Epithelial cell of proximal tubule (primary cell): ENCODE measurements at regions not wholly inside any gene's neighbourhood (a gene's known extent, or its start where the extent isn't known, plus 50 kb on each side); places are given as distances from the start of the nearest gene placed in this dataset.

Experiments
- DNase-seq: peaks from one replicate; pipeline ENCODE4 v3.0.0-alpha.2; 2011; ENCODE audit warnings: low read depth
- H3K4me3 ChIP-seq: 2 replicates; pipeline ENCODE4 v1.5.1; 2011; ENCODE audit warnings: low read depth, mild to moderate bottlenecking, low read length
- CTCF ChIP-seq: conservative IDR thresholded peaks from 2 replicates; pipeline ENCODE4 v1.5.1; 2012; ENCODE audit warnings: low read depth, mild to moderate bottlenecking, low read length

DNA sequence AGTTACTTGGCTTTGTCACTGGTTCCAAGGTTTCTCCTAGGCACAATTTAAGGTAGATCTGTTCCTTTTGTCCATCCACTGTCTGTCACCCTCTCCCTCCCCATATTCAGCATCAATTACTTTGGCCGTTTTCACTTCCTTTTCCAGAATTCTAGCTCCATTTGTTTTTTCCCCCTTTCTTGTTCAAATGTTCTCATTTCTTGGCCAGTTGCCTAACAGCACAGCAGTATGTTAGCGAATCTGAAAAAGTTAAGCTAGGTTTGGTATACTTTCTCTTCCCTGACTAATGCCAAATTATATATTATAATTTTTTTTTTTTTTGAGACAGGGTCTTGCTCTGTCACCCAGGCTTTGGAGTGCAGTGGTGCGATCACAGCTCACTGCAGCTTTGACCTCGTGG, 409.1 kb upstream of the TEX13C start:
- no peak for DNase-seq
- TF ChIP-seq CTCF, result no peak
- H3K4me3 ChIP-seq, result no peak overlapping the region

DNA sequence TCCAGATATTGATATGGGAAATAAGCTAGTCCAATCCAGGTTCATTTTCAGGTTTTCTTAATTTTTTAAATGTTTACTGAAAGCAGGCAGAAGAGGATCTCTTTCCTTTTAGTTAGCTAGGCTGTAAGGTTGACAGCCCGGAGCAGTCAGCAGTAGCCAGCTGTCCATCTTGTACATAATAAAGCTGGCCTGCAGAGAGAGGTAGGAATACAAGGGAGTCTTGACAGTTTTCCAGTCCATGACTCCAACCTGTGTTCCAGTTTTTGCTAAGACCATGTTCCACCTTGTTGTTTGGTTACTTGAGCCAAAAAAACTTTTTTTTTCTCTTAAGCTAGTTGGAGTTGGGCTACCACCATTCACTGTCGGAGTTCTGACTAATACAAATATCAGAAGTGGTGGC, 402.7 kb upstream of the TEX13C start:
- H3K4me3 ChIP-seq, result no peak overlapping the region
- no peak for DNase-seq
- TF ChIP-seq CTCF, result no peak

GRCh38 chrX:124925681-124926080, 394.0 kb upstream of the TEX13C start:
- H3K4me3 ChIP-seq, result no peak overlapping the region
- DNase-seq, result no peak
- TF ChIP-seq CTCF, result no peak

DNA sequence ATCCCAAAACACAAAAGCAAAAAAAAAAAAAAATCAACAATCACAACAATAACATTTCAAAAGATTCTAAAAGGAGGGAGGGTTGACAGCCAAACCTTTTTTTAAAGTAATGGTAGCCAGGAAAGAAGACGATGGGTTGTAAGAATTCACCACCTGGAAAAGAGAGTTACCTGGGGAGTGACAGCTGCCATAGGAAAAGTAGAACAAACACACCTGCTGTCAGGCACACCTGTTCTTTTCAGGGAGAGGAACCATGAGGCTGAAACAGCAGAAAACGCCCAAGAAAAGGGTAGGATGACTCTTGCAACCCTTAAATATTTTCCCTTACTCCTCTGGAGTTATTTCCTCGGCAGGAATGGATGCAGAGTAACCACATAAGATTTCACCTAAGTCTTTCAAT, 388.4 kb upstream of the TEX13C start:
- TF ChIP-seq CTCF, result no peak
- no peak for DNase-seq
- no peak overlapping the region for H3K4me3 ChIP-seq

GRCh38 chrX:124931958-124932357, 387.7 kb upstream of the TEX13C start:
- no peak for TF ChIP-seq CTCF
- H3K4me3 ChIP-seq, result no peak overlapping the region
- no peak for DNase-seq

DNA sequence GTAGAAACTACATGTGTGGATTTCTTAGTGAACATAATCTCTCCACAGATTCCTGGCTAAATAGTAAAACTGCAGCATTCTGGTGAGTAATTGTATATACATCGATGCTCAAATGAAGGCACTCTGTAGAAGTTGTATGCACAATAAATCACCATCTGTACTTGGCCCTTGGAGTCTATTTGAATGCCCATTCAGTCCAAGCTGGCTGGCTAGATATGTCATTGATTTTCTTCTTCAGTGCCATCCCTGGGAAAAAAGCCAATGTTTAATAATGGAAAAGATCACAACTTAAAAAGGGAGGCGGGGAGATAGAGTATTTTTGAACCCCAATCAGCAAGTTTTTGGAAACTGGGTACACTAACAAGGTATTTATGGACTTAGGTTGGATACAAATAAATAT, 381.0 kb upstream of the TEX13C start:
- H3K4me3 ChIP-seq, result no peak overlapping the region
- no peak for DNase-seq
- TF ChIP-seq CTCF, result no peak

DNA sequence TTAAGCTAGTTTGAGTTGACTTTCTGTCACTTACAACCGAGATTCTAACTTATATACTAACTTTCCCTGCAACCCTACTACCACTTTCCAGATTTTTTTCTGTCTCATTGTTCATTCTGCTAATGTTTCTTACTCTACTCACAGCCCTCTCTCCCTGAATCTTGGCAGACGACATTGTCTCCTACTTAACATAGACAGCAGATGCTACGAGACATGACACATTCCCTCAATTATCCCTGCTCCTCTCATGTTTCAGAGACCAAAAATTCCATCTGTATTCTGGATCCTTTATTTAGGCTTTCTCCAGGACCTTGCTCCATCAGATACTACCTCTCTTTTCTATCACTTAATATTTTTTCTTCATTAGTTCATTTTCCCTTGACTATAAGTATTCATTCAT, 379.1 kb upstream of the TEX13C start:
- no peak for DNase-seq
- no peak for TF ChIP-seq CTCF
- H3K4me3 ChIP-seq, result no peak overlapping the region
